Liver (tissue), 8 donors: ENCODE measurements at regions not wholly inside any gene's neighbourhood (a gene's known extent, or its start where the extent isn't known, plus 50 kb on each side); places are given as distances from the start of the nearest gene placed in this dataset.

Experiments
- DNase-seq: peaks from one replicate; pipeline ENCODE4 v3.0.0-alpha.2; 2017; ENCODE audit warnings: low spot score
- H3K27ac ChIP-seq, 2 donors: one replicate each; pipeline ENCODE4 v1.7.0; 2013; ENCODE audit warnings: inconsistent platforms in 2 of 2, low read length in 2 of 2, control low read depth in 1 of 2, low read depth in 1 of 2, mild to moderate bottlenecking in 1 of 2
- H3K27me3 ChIP-seq, 4 donors: one replicate each; pipeline versions ENCODE4 v1.6.1 to v1.7.0; 2013; ENCODE audit warnings: low read length in 3 of 4, inconsistent platforms in 1 of 4, mild to moderate bottlenecking in 1 of 4, moderate library complexity in 1 of 4; ENCODE audit not compliant: control insufficient read depth in 4 of 4, insufficient read depth in 4 of 4
- H3K36me3 ChIP-seq, 4 donors: one replicate each; pipeline versions ENCODE4 v1.6.1 to v1.7.0; 2013; ENCODE audit warnings: low read length in 3 of 4, mild to moderate bottlenecking in 3 of 4, low read depth in 1 of 4, moderate library complexity in 1 of 4; ENCODE audit not compliant: control insufficient read depth in 4 of 4, insufficient read depth in 3 of 4
- H3K4me1 ChIP-seq, 4 donors: one replicate each; pipeline versions ENCODE4 v1.6.1 to v1.7.0; 2013; ENCODE audit warnings: low read length in 3 of 4, mild to moderate bottlenecking in 3 of 4, moderate library complexity in 1 of 4; ENCODE audit not compliant: control insufficient read depth in 4 of 4, insufficient read depth in 4 of 4
- H3K4me3 ChIP-seq, 3 donors: one replicate each; pipeline versions ENCODE4 v1.6.1 to v1.7.0; 2013; ENCODE audit warnings: low read length in 3 of 3, control low read depth in 1 of 3, low read depth in 1 of 3, mild to moderate bottlenecking in 1 of 3
- H3K9ac ChIP-seq, 2 donors: one replicate each; pipeline ENCODE4 v1.7.0; 2013; ENCODE audit warnings: low read length in 2 of 2, mild to moderate bottlenecking in 2 of 2, moderate library complexity in 2 of 2, control low read depth in 1 of 2, low read depth in 1 of 2
- H3K9me3 ChIP-seq, 4 donors: one replicate each; pipeline versions ENCODE4 v1.6.1 to v1.7.0; 2013; ENCODE audit warnings: low read length in 3 of 4; ENCODE audit not compliant: control insufficient read depth in 4 of 4
- ATF3 ChIP-seq: IDR thresholded peaks from 2 replicates; pipeline ENCODE4 v1.6.1; 2016; ENCODE audit warnings: antibody characterized with exemption
- CTCF ChIP-seq: fragments of 150-350 bp; IDR thresholded peaks from 2 replicates; pipeline ENCODE4 v1.5.1; 2017; ENCODE audit warnings: improper control_type of control experiment, low read depth, low read length; ENCODE audit not compliant: missing input control
- EGR1 ChIP-seq, 2 donors: IDR thresholded peaks; 2 replicates each; pipeline ENCODE4 v1.6.1; 2016 to 2018; ENCODE audit warnings: antibody characterized with exemption in 2 of 2, low read depth in 2 of 2
- FOXA1 ChIP-seq: IDR thresholded peaks from 2 replicates; pipeline ENCODE4 v1.6.1; 2016; ENCODE audit warnings: antibody characterized with exemption
- HNF4A ChIP-seq, 2 donors: conservative IDR thresholded peaks; 2 replicates each; pipeline ENCODE4 v1.6.1; 2016; ENCODE audit warnings: antibody characterized with exemption in 2 of 2, mild to moderate bottlenecking in 2 of 2
- HNF4G ChIP-seq: IDR thresholded peaks from 2 replicates; pipeline ENCODE4 v1.6.1; 2016; ENCODE audit warnings: antibody characterized with exemption
- JUND ChIP-seq, 2 donors: IDR thresholded peaks; 2 replicates each; pipeline ENCODE4 v1.6.1; 2016; ENCODE audit warnings: antibody characterized with exemption in 2 of 2
- MAX ChIP-seq: IDR thresholded peaks from 2 replicates; pipeline ENCODE4 v1.6.1; 2016; ENCODE audit warnings: antibody characterized with exemption
- REST ChIP-seq: IDR thresholded peaks from 2 replicates; pipeline ENCODE4 v1.6.1; 2016; ENCODE audit warnings: antibody characterized with exemption, mild to moderate bottlenecking
- RXRA ChIP-seq, 2 donors: IDR thresholded peaks; 2 replicates each; pipeline ENCODE4 v1.6.1; 2017 to 2018; ENCODE audit warnings: antibody characterized with exemption in 2 of 2, mild to moderate bottlenecking in 1 of 2
- TAF1 ChIP-seq: conservative IDR thresholded peaks from 2 replicates; pipeline ENCODE4 v1.6.1; 2016; ENCODE audit warnings: antibody characterized with exemption, mild to moderate bottlenecking
- YY1 ChIP-seq: IDR thresholded peaks from 2 replicates; pipeline ENCODE4 v1.6.1; 2016; ENCODE audit warnings: antibody characterized with exemption, mild to moderate bottlenecking
- ZBTB33 ChIP-seq: IDR thresholded peaks from 2 replicates; pipeline ENCODE4 v1.6.1; 2016; ENCODE audit warnings: antibody characterized with exemption
- WGBS: extraction: QIAGEN DNeasy Blood & Tissue Kit; methylation state at CpG from one replicate; pipeline ENCODE4 v1.1.7; 2013; 5-methylcytosine and 5-hydroxymethylcytosine counted together
- donor health status: healthy.
- donor health status: healthy.
- donor health status: healthy.
- donor health status: healthy.
- donor health status: healthy.

DNA sequence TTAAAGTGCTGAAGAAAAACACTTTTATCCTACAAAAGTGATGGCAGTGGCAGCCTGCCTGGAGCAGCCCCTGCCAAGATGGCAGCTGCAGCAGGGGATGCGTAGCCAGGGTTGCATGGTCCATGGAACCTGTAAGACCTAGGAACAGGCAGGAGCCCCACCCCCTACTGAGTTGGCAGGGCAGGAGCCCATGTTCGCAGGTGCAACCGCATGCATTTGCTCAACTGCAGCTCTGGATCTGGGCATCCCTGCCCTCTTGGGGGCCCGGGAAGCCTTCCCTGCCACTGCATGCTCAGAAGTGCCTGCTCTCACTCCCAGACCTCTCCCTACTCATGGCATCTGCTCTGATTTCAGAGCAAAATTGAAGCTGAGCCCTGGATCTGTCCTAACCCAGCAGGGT, 779.6 kb downstream of the CDH18 start:
- no peaks in the 10 kb centered on the region for H3K36me3 ChIP-seq
- H3K4me3 ChIP-seq: no peak overlapping the region
- H3K9ac ChIP-seq: no peak overlapping the region
- 86% methylated on average over 4 of the region's 4 CpGs for WGBS
- DNase-seq: no peak
- no peak overlapping the region for H3K27ac ChIP-seq
- peaks cover 0 to 1% (median 0%) of the 10 kb centered on the region in 4 donors for H3K9me3 ChIP-seq
- H3K27me3 ChIP-seq: no peaks in the 10 kb centered on the region
- TF ChIP-seq ZBTB33: no peak
- no peak for TF ChIP-seq JUND (IDR thresholded peaks at IDR 0.05)
- TF ChIP-seq HNF4G: no peak
- no peak for TF ChIP-seq HNF4A (conservative IDR thresholded peaks at IDR 0.05)
- TF ChIP-seq MAX: no peak
- H3K4me1 ChIP-seq: no peaks in the 10 kb centered on the region

- WGBS: 67% methylated on average over 1 of the region's 1 CpG
- Histone ChIP-seq H3K27ac (no peak overlapping the region), H3K9ac (no peak overlapping the region), H3K9me3 (peaks cover 0 to 3% (median 0%) of the 10 kb centered on the region in 4 donors), H3K36me3 (no peaks in the 10 kb centered on the region), H3K27me3 (no peaks in the 10 kb centered on the region), H3K4me1 (no peaks in the 10 kb centered on the region), H3K4me3 (no peak overlapping the region)
- no peak for DNase-seq
- TF ChIP-seq YY1: no peak
- TF ChIP-seq TAF1: no peak
Observed at GRCh38 chr5:19210886-19211285, 777.1 kb downstream of the CDH18 start.

GRCh38 chr5:19229179-19229835, 758.7 kb downstream of the CDH18 start:
- Histone ChIP-seq H3K27ac (no peak overlapping the region), H3K9me3 (peaks cover 0 to 3% (median 0%) of the 10 kb centered on the region in 4 donors), H3K4me3 (no peak overlapping the region), H3K27me3 (no peaks in the 10 kb centered on the region), H3K9ac (no peak overlapping the region), H3K4me1 (no peaks in the 10 kb centered on the region), H3K36me3 (no peaks in the 10 kb centered on the region)
- TF ChIP-seq FOXA1: no peak
- no peak for TF ChIP-seq RXRA (IDR thresholded peaks at IDR 0.05)
- TF ChIP-seq YY1: no peak
- no peak for TF ChIP-seq MAX
- TF ChIP-seq REST: no peak
- TF ChIP-seq HNF4A (conservative IDR thresholded peaks at IDR 0.05): no peak
- no peak for TF ChIP-seq ATF3
- TF ChIP-seq EGR1 (IDR thresholded peaks at IDR 0.05; ENCODE audit: low read depth in 2 of 2): no peak
- no peak for TF ChIP-seq CTCF
- no peak for TF ChIP-seq TAF1
- 85% methylated on average over 3 of the region's 3 CpGs for WGBS
- DNase-seq: no peak
